ENCODE measurements at regions not wholly inside any gene's neighbourhood (a gene's known extent, or its start where the extent isn't known, plus 50 kb on each side); places are given as distances from the start of the nearest gene placed in this dataset.

DNA sequence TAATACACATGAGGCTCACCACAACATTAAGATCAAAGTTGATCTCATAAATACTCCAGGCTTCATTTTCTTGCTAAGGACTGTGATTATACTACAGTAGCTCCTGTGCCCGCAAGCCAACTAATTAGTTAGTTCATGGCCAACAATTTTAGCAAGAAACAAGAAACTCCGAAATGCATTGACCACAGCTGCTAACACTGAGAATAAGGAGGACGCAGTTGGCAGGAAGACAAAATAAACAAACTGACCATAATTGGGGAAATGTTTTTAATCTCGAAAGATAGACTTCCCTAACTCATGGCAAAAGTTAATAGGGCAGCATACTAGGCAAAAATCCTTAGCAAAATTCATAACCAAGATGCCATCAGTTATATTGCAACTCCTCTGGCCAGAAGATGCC, 115.5 kb upstream of the SPEF2 start:
- TF ChIP-seq POLR2A (IDR thresholded peaks at IDR 0.05) = no peak
- TF ChIP-seq, protein P1, sequence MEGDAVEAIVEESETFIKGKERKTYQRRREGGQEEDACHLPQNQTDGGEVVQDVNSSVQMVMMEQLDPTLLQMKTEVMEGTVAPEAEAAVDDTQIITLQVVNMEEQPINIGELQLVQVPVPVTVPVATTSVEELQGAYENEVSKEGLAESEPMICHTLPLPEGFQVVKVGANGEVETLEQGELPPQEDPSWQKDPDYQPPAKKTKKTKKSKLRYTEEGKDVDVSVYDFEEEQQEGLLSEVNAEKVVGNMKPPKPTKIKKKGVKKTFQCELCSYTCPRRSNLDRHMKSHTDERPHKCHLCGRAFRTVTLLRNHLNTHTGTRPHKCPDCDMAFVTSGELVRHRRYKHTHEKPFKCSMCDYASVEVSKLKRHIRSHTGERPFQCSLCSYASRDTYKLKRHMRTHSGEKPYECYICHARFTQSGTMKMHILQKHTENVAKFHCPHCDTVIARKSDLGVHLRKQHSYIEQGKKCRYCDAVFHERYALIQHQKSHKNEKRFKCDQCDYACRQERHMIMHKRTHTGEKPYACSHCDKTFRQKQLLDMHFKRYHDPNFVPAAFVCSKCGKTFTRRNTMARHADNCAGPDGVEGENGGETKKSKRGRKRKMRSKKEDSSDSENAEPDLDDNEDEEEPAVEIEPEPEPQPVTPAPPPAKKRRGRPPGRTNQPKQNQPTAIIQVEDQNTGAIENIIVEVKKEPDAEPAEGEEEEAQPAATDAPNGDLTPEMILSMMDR (IDR thresholded peaks at IDR 0.05) = no peak
